Peyer's patch (tissue), 4 donors: ENCODE measurements at regions not wholly inside any gene's neighbourhood (a gene's known extent, or its start where the extent isn't known, plus 50 kb on each side); places are given as distances from the start of the nearest gene placed in this dataset.

Source experiments
- POLR2A ChIP-seq, 2 donors: fragments of 450-650 bp; IDR thresholded peaks; one replicate each; pipeline ENCODE4 v1.5.1; 2017; ENCODE audit warnings: antibody characterized with exemption in 2 of 2, mild to moderate bottlenecking in 2 of 2, moderate library complexity in 2 of 2
- TF ChIP-seq, protein P1 (sequence below), 6 experiments: fragments of 450-650 bp in 4 of 6; fragments of 200-600 bp in 2 of 6; sonication (generic) in 1 of 6; IDR thresholded peaks; one replicate each; pipeline ENCODE4 v1.5.1; 2017 to 2019; ENCODE audit warnings: antibody characterized with exemption in 6 of 6, mild to moderate bottlenecking in 3 of 6, moderate library complexity in 1 of 6

DNA sequence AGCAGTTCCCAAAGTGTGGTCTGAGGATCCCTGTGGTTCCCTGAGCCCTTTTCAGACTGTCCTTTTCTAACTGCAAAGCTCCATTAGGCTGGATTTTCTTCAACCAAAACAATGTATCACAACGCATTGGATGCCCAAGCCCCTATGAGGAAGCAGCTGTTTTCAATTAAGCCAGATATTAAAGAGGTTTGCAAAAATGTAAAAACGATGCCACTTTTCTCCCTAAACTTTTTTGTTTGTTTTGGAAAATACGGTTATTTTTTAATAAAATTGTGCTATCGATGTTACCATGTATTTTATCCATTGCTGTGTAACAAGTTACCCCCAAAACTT is 170.4 kb upstream of the BCOR start:
- TF ChIP-seq, protein P1, sequence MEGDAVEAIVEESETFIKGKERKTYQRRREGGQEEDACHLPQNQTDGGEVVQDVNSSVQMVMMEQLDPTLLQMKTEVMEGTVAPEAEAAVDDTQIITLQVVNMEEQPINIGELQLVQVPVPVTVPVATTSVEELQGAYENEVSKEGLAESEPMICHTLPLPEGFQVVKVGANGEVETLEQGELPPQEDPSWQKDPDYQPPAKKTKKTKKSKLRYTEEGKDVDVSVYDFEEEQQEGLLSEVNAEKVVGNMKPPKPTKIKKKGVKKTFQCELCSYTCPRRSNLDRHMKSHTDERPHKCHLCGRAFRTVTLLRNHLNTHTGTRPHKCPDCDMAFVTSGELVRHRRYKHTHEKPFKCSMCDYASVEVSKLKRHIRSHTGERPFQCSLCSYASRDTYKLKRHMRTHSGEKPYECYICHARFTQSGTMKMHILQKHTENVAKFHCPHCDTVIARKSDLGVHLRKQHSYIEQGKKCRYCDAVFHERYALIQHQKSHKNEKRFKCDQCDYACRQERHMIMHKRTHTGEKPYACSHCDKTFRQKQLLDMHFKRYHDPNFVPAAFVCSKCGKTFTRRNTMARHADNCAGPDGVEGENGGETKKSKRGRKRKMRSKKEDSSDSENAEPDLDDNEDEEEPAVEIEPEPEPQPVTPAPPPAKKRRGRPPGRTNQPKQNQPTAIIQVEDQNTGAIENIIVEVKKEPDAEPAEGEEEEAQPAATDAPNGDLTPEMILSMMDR (IDR thresholded peaks at IDR 0.05), result no peak
- TF ChIP-seq POLR2A (IDR thresholded peaks at IDR 0.05), result no peak
